ENCODE measurements at regions not wholly inside any gene's neighbourhood (a gene's known extent, or its start where the extent isn't known, plus 50 kb on each side); places are given as distances from the start of the nearest gene placed in this dataset.

DNA sequence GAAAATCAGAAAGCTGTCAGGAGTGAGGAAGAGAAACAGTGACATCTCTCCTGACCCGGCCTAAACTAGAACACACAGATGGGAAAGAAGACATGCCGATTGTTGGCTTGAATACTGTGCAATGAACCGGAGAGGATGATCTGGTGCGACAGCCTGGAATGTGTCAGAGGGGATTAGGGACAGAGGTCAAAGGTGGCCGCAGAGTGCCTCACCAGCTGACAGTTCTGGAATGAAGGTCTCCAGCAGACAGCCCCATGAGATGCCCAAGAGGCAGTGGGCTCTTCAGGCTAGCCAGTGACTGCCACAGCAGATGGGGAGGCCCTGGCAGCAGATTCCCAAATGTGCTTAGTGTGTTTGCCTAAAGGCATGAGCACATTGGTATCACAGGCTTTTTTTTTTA is 623.2 kb downstream of the CDH8 start:
- TF ChIP-seq, protein P1, sequence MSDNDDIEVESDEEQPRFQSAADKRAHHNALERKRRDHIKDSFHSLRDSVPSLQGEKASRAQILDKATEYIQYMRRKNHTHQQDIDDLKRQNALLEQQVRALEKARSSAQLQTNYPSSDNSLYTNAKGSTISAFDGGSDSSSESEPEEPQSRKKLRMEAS (IDR thresholded peaks at IDR 0.05; ENCODE audit: low read depth) = no peak
- TF ChIP-seq SMC3 (IDR thresholded peaks at IDR 0.05; ENCODE audit: low read depth, low read length) (no peak), RXRA (IDR thresholded peaks at IDR 0.05; ENCODE audit: borderline replicate concordance, low read depth) (no peak), NRF1 (IDR thresholded peaks at IDR 0.05; ENCODE audit: low read depth, low read length) (no peak), POLR2AphosphoS5 (IDR thresholded peaks at IDR 0.05; ENCODE audit: low read depth, low read length) (no peak), EP300 (IDR thresholded peaks at IDR 0.05; ENCODE audit: borderline replicate concordance in 1 of 2, low read depth in 1 of 2, low read length in 1 of 2) (no peak), SIN3A (IDR thresholded peaks at IDR 0.05; ENCODE audit: borderline replicate concordance, low read depth, low read length) (no peak), CHD2 (IDR thresholded peaks at IDR 0.05; ENCODE audit: low read length, partially characterized antibody) (no peak), RAD21 (IDR thresholded peaks at IDR 0.05; ENCODE audit: low read length) (no peak), TAF1 (IDR thresholded peaks at IDR 0.05; ENCODE audit: borderline replicate concordance, low read depth, low read length) (no peak)
- TF ChIP-seq, protein P2, sequence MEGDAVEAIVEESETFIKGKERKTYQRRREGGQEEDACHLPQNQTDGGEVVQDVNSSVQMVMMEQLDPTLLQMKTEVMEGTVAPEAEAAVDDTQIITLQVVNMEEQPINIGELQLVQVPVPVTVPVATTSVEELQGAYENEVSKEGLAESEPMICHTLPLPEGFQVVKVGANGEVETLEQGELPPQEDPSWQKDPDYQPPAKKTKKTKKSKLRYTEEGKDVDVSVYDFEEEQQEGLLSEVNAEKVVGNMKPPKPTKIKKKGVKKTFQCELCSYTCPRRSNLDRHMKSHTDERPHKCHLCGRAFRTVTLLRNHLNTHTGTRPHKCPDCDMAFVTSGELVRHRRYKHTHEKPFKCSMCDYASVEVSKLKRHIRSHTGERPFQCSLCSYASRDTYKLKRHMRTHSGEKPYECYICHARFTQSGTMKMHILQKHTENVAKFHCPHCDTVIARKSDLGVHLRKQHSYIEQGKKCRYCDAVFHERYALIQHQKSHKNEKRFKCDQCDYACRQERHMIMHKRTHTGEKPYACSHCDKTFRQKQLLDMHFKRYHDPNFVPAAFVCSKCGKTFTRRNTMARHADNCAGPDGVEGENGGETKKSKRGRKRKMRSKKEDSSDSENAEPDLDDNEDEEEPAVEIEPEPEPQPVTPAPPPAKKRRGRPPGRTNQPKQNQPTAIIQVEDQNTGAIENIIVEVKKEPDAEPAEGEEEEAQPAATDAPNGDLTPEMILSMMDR (IDR thresholded peaks at IDR 0.05) = no peak
- TF ChIP-seq, protein P3, sequence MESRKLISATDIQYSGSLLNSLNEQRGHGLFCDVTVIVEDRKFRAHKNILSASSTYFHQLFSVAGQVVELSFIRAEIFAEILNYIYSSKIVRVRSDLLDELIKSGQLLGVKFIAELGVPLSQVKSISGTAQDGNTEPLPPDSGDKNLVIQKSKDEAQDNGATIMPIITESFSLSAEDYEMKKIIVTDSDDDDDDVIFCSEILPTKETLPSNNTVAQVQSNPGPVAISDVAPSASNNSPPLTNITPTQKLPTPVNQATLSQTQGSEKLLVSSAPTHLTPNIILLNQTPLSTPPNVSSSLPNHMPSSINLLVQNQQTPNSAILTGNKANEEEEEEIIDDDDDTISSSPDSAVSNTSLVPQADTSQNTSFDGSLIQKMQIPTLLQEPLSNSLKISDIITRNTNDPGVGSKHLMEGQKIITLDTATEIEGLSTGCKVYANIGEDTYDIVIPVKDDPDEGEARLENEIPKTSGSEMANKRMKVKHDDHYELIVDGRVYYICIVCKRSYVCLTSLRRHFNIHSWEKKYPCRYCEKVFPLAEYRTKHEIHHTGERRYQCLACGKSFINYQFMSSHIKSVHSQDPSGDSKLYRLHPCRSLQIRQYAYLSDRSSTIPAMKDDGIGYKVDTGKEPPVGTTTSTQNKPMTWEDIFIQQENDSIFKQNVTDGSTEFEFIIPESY (IDR thresholded peaks at IDR 0.05; ENCODE audit: borderline replicate concordance, low read depth) = no peak
- TF ChIP-seq, protein P4, sequence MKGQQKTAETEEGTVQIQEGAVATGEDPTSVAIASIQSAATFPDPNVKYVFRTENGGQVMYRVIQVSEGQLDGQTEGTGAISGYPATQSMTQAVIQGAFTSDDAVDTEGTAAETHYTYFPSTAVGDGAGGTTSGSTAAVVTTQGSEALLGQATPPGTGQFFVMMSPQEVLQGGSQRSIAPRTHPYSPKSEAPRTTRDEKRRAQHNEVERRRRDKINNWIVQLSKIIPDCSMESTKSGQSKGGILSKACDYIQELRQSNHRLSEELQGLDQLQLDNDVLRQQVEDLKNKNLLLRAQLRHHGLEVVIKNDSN (IDR thresholded peaks at IDR 0.05; ENCODE audit: borderline replicate concordance, low read depth) = no peak

Measured in SK-N-SH (cell line).